ENCODE measurements at regions not wholly inside any gene's neighbourhood (a gene's known extent, or its start where the extent isn't known, plus 50 kb on each side); places are given as distances from the start of the nearest gene placed in this dataset.

DNA sequence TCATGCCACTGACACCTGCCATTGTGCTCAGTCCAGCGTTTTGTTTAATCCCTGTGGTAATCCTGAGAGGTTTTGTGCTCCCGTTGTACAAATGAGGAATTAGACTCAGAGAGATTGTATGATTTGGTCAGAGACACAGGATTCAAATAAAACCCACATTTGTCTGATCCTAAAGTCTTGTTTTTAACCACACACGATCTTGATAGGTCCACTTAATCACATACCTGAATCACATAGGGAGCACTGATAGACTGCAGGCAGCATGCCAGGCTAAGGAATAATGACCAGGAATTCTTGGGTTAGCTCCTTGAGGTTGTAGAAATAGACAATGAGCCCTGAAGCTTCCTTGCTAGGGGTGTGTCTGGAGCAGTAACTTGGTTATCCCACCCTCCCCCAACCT is 202.6 kb upstream of the RGS6 start:
- TF ChIP-seq, protein P1, sequence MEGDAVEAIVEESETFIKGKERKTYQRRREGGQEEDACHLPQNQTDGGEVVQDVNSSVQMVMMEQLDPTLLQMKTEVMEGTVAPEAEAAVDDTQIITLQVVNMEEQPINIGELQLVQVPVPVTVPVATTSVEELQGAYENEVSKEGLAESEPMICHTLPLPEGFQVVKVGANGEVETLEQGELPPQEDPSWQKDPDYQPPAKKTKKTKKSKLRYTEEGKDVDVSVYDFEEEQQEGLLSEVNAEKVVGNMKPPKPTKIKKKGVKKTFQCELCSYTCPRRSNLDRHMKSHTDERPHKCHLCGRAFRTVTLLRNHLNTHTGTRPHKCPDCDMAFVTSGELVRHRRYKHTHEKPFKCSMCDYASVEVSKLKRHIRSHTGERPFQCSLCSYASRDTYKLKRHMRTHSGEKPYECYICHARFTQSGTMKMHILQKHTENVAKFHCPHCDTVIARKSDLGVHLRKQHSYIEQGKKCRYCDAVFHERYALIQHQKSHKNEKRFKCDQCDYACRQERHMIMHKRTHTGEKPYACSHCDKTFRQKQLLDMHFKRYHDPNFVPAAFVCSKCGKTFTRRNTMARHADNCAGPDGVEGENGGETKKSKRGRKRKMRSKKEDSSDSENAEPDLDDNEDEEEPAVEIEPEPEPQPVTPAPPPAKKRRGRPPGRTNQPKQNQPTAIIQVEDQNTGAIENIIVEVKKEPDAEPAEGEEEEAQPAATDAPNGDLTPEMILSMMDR (conservative IDR thresholded peaks at IDR 0.05; ENCODE audit: control insufficient read depth, insufficient read depth, low read depth, low read length), result no peak
- DNase-seq (ENCODE audit: low read depth), result no peak
- no peak overlapping the region for H3K4me3 ChIP-seq (ENCODE audit: control insufficient read depth, low read depth, low read length)

GRCh38 chr14:71730471-71730870 is 201.8 kb upstream of the RGS6 start:
- TF ChIP-seq, protein P1 (conservative IDR thresholded peaks at IDR 0.05; ENCODE audit: control insufficient read depth, insufficient read depth, low read depth, low read length), result no peak
- no peak overlapping the region for H3K4me3 ChIP-seq (ENCODE audit: control insufficient read depth, low read depth, low read length)
- no peak for DNase-seq (ENCODE audit: low read depth)

DNA sequence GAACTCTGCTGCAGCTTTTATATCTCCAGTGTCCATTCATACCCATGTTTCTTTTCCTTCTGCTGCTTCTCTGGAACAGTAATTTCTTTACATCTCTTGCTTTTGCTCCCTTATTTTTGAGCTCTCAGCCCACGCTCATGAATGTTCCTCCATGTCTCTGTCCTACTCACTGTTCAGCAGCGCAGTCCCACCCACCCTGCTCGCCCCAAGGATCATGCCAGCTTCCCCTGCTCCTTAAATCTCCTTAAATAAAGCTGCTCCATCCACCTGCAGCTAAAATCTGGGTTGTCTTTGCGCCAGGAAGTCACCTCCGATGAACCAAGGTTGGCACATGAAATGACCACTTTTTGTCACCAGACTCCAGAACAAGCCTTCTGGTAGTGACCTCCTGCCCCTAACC is 201.1 kb upstream of the RGS6 start:
- TF ChIP-seq, protein P1 (conservative IDR thresholded peaks at IDR 0.05; ENCODE audit: control insufficient read depth, insufficient read depth, low read depth, low read length), result no peak
- no peak for DNase-seq (ENCODE audit: low read depth)

GRCh38 chr14:71733210-71733883 is 198.9 kb upstream of the RGS6 start:
- DNase-seq (ENCODE audit: low read depth), result peak; percentile 50
- no peak overlapping the region for H3K4me3 ChIP-seq (ENCODE audit: control insufficient read depth, low read depth, low read length)
- TF ChIP-seq, protein P1 (conservative IDR thresholded peaks at IDR 0.05; ENCODE audit: control insufficient read depth, insufficient read depth, low read depth, low read length), result no peak

More for the DNA sequence above, 201.1 kb upstream of the RGS6 start:
- no peak overlapping the region for H3K4me3 ChIP-seq (ENCODE audit: control insufficient read depth, low read depth, low read length)

DNA sequence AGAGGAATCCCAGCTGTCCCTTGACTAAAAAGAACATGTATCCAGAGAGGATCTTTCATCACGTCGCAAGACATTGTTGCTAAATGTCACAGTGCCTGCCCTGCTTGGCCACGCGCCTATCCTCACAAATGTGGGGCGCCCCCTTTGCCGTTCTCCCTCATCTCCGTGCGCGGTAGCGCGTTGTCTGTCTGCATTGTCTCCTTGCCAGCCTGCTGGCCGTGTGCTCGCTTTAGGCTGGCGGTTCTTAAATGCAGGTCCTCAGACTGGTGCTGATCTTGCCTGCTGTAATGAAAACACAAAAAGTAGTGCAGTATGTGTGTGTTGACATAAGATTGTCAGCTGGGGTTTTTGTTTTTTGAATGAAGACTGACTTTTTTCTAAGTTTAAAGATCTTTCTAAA is 198.2 kb upstream of the RGS6 start:
- no peak overlapping the region for H3K4me3 ChIP-seq (ENCODE audit: control insufficient read depth, low read depth, low read length)
- TF ChIP-seq, protein P1 (conservative IDR thresholded peaks at IDR 0.05; ENCODE audit: control insufficient read depth, insufficient read depth, low read depth, low read length), result no peak
- no peak for DNase-seq (ENCODE audit: low read depth)

GRCh38 chr14:71734885-71735284 is 197.3 kb upstream of the RGS6 start:
- H3K4me3 ChIP-seq (ENCODE audit: control insufficient read depth, low read depth, low read length), result no peak overlapping the region
- no peak for DNase-seq (ENCODE audit: low read depth)
- TF ChIP-seq, protein P1 (conservative IDR thresholded peaks at IDR 0.05; ENCODE audit: control insufficient read depth, insufficient read depth, low read depth, low read length), result no peak

DNA sequence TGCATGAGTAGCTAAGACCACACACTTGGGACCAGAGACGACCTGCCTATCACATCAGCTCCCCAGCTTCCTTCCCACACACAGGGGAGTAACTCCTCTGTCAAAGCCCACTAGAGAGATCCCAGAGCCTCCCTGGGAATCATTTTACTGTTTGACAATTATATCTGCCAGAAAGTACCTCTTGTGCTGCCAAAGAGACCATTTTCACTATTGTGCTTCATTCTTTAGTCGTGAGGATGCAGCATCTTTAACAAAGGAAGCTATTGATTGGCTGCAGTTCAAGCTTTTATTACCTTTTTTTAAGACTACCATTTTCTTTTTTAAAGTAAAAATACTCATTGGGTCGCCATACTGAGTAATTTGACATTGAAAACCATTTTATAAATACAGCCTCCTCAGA is 194.5 kb upstream of the RGS6 start:
- no peak for DNase-seq (ENCODE audit: low read depth)
- TF ChIP-seq, protein P1 (conservative IDR thresholded peaks at IDR 0.05; ENCODE audit: control insufficient read depth, insufficient read depth, low read depth, low read length), result no peak

More for the DNA sequence above, 194.5 kb upstream of the RGS6 start:
- H3K4me3 ChIP-seq (ENCODE audit: control insufficient read depth, low read depth, low read length), result no peak overlapping the region

Measured in fibroblast of mammary gland (primary cell).